ENCODE measurements at regions not wholly inside any gene's neighbourhood (a gene's known extent, or its start where the extent isn't known, plus 50 kb on each side); places are given as distances from the start of the nearest gene placed in this dataset.

DNA sequence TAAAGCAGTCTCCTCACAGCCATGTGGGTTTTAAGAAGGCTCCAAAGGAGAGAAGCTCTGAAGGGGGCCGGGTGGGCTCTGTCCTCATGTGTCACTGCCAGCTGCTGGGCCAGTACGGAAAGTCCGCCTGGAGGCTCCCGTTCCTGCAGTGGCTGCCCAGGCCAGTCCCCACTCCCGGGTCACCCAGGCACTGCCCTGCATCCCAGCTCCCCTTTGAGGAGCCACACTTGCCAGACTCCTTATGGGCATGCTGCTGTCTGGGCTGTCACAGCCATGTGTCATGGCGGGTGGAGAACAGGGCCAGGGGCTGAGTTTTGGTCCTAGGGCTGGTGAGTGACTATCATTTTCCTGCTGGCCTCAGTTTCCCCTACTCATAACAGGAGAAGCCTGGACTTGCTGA is 79.4 kb upstream of the ACTRT2 start:
- Histone ChIP-seq H4K20me1 (ENCODE audit: insufficient read depth, low read length) (no peaks in the 10 kb centered on the region), H3K4me1 (ENCODE audit: insufficient read depth, low read length, poor library complexity, severe bottlenecking) (no peaks in the 10 kb centered on the region), H3K36me3 (ENCODE audit: insufficient read depth, low read length) (no peaks in the 10 kb centered on the region), H3K4me2 (ENCODE audit: low read length) (no peak overlapping the region), H3K9me3 (ENCODE audit: low read length) (no peaks in the 10 kb centered on the region), H3K79me2 (ENCODE audit: insufficient read depth, low read depth, low read length) (no peaks in the 10 kb centered on the region), H3K4me3 (ENCODE audit: low read depth, low read length, poor library complexity, severe bottlenecking) (no peak overlapping the region), H3K27ac (ENCODE audit: low read depth, low read length, poor library complexity, severe bottlenecking) (no peak overlapping the region), H3K9me2 (ENCODE audit: insufficient read depth, low read length) (no peaks in the 10 kb centered on the region), H2AFZ (ENCODE audit: low read length) (no peak overlapping the region)
- intact Hi-C loops (cut with micrococcal nuclease; ENCODE audit: unreplicated experiment) = no loop called here
- ChIA-PET POLR2A (no interaction called here), CTCF (ENCODE audit: unreplicated experiment) (no interaction called here)
- no peak for DNase-seq (ENCODE audit: low spot score)
- TF ChIP-seq CTCF (conservative IDR thresholded peaks at IDR 0.05; ENCODE audit: low read length) (no peak), EZH2phosphoT487 (IDR thresholded peaks at IDR 0.05; ENCODE audit: borderline replicate concordance, low read depth, low read length) (no peak)
- BruUV-seq (replicated peaks) = no TSS peak

DNA sequence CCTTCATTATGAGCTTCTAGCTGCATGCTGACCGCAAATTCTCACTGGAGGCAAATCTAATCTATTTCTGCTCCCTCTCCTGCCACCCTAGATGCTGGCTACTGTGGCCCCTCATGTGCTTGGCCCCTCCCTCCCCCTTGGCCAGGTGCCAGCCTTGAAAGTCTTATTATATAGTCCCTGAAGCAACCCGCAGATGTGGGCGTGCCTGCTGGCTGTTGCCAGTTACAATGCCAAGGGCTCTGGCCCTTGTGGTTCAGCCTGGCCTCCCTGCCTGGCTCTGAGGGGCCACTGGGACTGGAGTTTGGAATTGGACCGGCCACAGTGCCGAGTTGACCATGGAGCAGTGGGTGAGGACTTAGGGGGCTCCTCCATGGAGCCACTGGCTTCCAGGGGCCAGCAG is 78.9 kb upstream of the ACTRT2 start:
- no peaks in the 10 kb centered on the region for H3K36me3 ChIP-seq (ENCODE audit: insufficient read depth, low read length)
- no peak overlapping the region for H3K27ac ChIP-seq (ENCODE audit: low read depth, low read length, poor library complexity, severe bottlenecking)
- intact Hi-C loops (cut with micrococcal nuclease; ENCODE audit: unreplicated experiment) = no loop called here
- CTCF ChIA-PET (ENCODE audit: unreplicated experiment) = no interaction called here
- no peaks in the 10 kb centered on the region for H3K4me1 ChIP-seq (ENCODE audit: insufficient read depth, low read length, poor library complexity, severe bottlenecking)
- no peaks in the 10 kb centered on the region for H3K9me2 ChIP-seq (ENCODE audit: insufficient read depth, low read length)
- DNase-seq (ENCODE audit: low spot score) = no peak
- no peaks in the 10 kb centered on the region for H3K9me3 ChIP-seq (ENCODE audit: low read length)
- H4K20me1 ChIP-seq (ENCODE audit: insufficient read depth, low read length) = no peaks in the 10 kb centered on the region
- no TSS peak for BruUV-seq (replicated peaks)
- no peak overlapping the region for H3K4me2 ChIP-seq (ENCODE audit: low read length)
- no peak overlapping the region for H2AFZ ChIP-seq (ENCODE audit: low read length)
- H3K4me3 ChIP-seq (ENCODE audit: low read depth, low read length, poor library complexity, severe bottlenecking) = no peak overlapping the region
- POLR2A ChIA-PET = no interaction called here
- no peaks in the 10 kb centered on the region for H3K79me2 ChIP-seq (ENCODE audit: insufficient read depth, low read depth, low read length)
- TF ChIP-seq CTCF (conservative IDR thresholded peaks at IDR 0.05; ENCODE audit: low read length) = no peak
- TF ChIP-seq EZH2phosphoT487 (IDR thresholded peaks at IDR 0.05; ENCODE audit: borderline replicate concordance, low read depth, low read length) = no peak

- intact Hi-C loops (cut with micrococcal nuclease; ENCODE audit: unreplicated experiment) = no loop called here
- no peaks in the 10 kb centered on the region for H3K9me2 ChIP-seq (ENCODE audit: insufficient read depth, low read length)
- ChIA-PET CTCF (ENCODE audit: unreplicated experiment) (no interaction called here), POLR2A (no interaction called here)
- H2AFZ ChIP-seq (ENCODE audit: low read length) = no peak overlapping the region
- TF ChIP-seq EZH2phosphoT487 (IDR thresholded peaks at IDR 0.05; ENCODE audit: borderline replicate concordance, low read depth, low read length) (no peak), CTCF (conservative IDR thresholded peaks at IDR 0.05; ENCODE audit: low read length) (no peak)
- no peaks in the 10 kb centered on the region for H3K36me3 ChIP-seq (ENCODE audit: insufficient read depth, low read length)
- H3K27ac ChIP-seq (ENCODE audit: low read depth, low read length, poor library complexity, severe bottlenecking) = no peak overlapping the region
- H3K79me2 ChIP-seq (ENCODE audit: insufficient read depth, low read depth, low read length) = no peaks in the 10 kb centered on the region
- no peak overlapping the region for H3K4me3 ChIP-seq (ENCODE audit: low read depth, low read length, poor library complexity, severe bottlenecking)
- no TSS peak for BruUV-seq (replicated peaks)
- H3K4me1 ChIP-seq (ENCODE audit: insufficient read depth, low read length, poor library complexity, severe bottlenecking) = no peaks in the 10 kb centered on the region
- H3K4me2 ChIP-seq (ENCODE audit: low read length) = no peak overlapping the region
- H3K9me3 ChIP-seq (ENCODE audit: low read length) = no peaks in the 10 kb centered on the region
- H4K20me1 ChIP-seq (ENCODE audit: insufficient read depth, low read length) = no peaks in the 10 kb centered on the region
- DNase-seq (ENCODE audit: low spot score) = no peak
These were observed 77.5 kb upstream of the ACTRT2 start for GRCh38 chr1:2943686-2944260.
